GM21619 (cell line): ENCODE measurements at regions not wholly inside any gene's neighbourhood (a gene's known extent, or its start where the extent isn't known, plus 50 kb on each side); places are given as distances from the start of the nearest gene placed in this dataset.

Experiments used
- ATAC-seq: cut with Tn5 transposase; IDR thresholded peaks from one replicate; pipeline ENCODE4 v1.9.1; 2021; ENCODE audit not compliant: unreplicated experiment

DNA sequence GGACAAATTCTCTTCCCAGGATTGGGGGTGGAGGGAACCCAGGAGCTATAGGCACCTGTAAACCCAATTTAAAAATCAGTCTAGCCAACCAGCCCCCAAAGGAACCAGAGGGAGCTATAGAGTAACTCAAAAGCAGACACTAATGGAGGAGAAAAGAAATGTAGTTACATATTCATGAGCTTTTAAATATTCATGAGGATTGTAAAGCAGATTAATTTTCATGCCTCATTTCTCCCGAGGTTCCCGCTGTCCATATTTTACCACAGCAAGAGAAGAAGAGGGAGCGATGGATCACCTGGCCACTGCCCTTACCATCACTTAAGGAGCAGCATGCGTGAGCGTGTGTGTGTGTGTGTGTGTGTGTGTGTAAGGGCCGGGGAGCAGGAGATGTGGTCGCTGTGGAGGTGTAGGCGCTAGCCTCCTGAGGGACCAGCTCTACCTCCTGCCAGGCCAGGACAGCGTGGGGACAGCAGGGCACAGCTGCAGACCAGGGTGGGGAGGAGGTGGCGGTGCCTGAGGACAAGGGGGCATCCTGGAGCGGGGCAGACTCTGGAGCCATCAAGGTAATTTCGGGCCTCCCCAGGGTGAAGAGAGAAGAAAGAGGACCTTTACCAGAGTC is 100.7 kb upstream of the THY1 start:
- no peak for ATAC-seq

DNA sequence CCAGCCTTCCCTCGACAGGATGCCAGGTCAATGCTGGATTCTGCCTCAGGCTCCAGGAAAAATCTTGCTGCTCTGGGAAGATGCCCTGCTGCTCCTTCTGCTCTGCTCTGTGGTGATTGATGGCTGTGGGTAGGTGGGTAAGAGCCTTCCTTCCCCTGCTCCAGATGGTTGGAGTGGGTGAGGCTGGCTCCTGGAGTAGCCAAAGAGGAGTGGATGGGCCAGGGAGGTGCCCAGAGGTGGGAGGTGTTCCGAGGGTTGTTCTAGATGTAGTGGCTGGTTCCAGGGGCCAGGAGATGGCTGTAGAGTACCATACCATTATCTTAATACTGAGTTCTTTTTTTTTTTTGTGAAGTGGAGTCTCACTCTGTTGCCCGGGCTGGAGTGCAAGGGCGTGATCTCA is 99.6 kb upstream of the THY1 start:
- ATAC-seq = no peak

DNA sequence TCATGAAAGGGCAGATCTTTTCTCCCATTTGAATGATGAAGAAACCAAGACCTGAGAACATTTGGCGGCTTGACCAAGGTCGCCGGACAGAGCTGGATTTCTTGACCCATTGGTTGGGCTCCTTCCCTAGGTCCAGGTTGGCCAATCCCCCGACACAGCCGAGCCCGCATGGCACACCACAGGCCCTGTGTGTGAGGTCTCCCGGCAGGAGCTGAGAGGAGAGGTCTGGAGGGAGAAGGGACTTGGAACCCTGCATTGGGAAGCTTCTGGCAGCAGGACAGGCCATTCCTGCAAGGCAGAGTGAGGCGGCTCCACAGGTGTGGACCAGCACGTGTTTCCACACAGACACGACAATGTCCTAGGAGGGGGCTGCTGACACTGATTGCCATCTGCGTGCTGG is 98.6 kb upstream of the THY1 start:
- ATAC-seq = no peak

DNA sequence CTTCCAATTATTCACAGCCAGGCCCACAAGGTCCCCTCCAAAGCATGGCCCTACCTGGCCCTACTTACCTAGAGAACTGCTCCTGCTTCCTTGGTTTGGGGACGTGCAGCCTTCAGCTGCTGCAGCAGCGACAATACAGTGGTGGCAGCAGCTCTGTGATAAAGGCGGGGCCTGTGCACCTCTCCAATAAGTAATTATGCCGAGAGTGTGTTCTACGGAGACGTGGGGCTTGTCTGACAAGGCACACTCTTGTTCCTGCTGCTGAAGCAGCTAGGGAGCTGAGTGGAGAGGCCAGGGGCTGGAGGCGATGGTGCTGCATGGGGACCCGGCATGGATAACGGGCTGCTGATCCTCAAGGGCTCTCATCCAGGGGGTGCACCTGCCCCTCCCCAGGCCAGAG is 98.0 kb upstream of the THY1 start:
- ATAC-seq = no peak

DNA sequence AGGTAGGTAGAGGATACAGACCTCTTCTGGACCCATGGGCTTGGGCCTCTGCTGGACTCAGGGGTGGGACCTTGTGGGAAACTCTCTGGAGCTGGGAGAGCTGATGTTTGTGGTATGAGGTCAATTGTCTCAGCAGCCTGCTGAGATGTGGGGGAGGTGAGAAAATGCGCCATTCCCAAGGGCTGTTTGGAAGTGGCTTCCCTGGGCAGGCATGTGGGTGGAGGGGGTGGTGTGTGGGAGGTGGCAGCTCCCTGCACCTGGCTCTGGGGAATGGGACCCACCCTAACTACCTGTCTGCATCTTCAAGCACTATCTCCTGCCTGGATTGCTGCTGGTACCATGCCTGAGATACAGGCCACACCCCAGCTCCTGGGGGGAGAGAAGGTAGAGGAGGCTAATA is 97.4 kb upstream of the THY1 start:
- ATAC-seq = no peak

DNA sequence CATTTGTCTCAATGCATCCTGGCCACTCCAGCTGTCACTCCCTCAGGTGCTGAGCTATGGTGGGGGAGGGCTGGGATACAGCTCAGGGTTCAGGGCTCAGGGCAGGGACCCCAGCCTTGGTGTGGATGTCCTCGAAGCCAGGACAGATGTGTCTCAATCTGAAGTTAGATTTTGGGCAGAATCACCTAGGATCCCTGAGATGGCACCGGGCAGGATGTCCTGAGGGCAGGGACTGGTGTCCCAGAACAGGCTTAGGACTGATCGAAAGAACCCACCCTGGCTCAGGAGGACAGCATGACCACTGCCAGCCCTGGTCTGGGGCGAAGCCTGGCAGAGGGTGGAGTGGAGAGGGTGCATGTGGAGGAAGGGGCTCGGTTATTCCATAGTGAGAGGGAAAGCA is 96.8 kb upstream of the THY1 start:
- no peak for ATAC-seq

DNA sequence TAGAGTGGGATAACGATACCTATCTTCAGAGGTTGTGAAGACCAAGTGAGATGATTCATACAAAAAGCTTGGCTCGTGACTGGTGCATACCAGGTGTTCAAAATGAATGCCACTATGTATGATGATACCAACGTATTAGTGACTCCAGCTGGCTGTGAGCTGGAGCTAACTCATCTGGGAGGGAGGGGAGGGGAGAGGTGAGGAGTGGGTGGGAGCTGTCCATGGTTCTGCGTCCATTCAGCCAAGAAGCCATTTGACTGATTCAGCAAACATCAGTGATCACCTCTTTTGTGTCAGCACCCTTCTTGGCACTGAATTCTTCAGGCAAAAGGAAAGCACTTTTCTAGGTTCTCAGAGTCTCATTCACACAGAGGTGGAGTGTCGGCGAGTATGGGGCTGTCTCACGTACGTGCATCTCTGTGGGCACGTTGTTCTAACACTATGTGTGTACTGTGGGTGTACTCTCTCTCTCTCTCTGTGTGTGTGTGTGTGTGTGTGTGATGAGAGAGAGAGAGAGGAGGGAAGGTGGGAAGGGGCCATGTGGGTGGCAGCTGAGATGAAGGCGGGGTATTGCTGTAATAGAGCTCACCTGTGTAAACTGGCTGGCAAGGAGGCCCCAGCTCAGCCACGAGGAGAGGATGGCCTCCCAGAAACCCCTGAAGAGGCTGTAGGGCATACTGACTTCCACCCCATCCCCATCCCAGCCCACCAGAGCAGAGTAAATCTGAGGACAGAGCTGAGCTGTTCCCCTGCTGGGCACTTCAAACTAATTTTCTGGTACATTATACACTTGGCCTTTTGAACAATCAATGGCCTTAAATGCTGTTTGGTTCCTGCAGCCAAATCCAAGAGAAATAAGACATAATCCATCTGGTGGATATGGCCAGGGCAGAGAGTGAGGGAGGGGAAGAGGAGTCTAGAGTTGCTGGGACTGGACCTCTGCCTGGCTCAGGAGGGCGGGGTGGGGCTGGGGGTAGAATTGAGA is 96.1 kb upstream of the THY1 start:
- ATAC-seq = no peak

DNA sequence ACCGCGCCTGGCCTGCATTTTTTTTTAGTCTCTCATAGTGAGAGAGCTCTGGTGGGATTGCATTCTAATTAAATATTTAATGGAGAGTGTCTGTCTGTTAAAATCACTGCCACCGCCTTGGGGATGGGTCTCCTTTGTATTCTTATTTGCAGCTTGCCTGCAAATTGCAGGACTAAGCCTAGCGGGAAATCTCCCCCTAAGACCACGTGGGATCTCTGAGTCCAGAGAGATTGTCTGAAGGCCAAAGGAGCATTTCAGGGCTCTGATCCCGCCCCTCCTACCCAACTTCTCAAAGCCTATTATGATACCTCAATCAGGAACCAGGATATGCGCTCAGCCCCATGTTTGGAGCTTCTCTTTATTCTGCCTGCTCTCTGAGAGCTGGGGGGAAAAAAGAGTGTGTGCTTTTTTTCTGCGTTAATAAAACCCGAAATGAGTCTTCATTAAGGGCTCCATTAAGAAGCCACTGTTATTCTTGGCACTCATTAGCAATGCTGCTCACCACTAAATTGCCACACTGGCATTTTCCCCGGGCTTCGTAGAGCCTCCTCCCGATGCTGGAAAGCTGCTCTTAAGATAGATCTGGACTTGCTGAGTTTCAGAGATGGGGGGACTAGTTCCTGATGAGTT is 92.9 kb upstream of the THY1 start:
- ATAC-seq = no peak

DNA sequence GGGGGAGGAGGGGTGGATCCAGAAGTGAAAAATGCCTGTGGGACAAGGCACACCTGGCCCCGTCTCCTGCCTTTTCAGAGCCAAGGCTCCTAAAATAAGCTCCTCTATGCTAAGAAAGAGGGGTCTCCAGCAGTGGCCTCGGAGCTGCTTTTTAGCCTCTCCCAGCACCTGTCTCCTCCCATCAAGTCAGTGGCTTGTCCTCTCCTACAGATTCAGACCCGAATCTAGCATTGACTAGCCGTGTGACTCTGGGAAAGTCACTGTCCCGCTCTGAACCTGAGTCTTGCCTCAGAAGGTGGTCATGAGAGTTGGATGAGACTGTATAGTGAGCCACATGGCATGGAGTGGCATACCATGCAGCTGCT is 90.8 kb upstream of the THY1 start:
- ATAC-seq = no peak

DNA sequence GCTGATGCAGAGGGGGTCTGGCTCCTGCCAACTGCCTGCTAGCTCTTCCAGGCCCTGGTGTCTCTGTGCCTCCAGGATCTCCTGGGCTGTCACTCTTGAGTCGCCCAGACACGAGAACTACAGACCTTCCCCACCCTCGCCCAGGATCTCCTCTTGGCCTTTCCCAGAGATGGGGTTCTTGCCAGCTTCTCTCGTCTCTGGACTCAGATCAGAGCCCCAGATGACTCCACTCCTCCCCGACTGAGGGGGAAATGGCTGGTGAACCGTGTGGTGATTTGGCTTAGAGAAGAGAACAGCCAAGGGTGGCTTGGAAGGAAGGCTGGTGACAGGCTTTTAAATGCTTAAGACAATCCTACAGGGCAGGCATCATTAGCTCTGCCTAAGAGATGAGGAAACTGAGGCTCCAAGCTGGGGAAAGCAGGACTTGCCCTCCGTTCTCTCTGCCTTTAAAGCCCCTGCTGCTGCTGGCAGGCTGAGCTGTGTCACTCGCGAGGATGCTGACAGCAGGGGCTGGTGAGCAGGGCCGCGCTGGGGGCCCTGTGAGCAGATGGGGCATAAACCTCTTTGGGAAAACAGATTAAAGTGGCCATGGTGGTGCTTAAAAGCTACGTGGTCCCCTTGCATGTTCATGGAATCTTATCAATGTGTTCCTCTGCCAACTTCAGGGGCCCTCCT is 90.3 kb upstream of the THY1 start:
- ATAC-seq = no peak

DNA sequence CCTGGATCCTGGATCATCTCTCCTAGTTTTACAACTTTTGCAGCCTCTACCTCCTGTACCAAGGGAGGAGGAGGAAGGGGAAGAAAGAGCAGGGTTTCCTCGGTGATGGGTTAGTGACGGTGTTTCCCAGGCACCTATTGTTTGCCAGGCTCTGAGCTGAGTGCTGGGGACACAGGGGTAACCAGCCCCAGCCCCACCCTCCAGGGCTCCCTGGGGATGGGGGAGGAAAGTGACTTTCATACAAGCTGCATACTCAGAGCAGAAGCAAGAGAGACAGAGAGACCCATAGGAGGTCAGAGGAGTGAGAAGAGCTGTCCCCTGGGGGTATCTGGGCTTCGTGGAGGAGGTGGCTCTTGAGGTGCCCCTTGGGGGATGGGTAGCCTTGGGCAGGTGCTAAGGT is 89.4 kb upstream of the THY1 start:
- ATAC-seq = peak; percentile 62

DNA sequence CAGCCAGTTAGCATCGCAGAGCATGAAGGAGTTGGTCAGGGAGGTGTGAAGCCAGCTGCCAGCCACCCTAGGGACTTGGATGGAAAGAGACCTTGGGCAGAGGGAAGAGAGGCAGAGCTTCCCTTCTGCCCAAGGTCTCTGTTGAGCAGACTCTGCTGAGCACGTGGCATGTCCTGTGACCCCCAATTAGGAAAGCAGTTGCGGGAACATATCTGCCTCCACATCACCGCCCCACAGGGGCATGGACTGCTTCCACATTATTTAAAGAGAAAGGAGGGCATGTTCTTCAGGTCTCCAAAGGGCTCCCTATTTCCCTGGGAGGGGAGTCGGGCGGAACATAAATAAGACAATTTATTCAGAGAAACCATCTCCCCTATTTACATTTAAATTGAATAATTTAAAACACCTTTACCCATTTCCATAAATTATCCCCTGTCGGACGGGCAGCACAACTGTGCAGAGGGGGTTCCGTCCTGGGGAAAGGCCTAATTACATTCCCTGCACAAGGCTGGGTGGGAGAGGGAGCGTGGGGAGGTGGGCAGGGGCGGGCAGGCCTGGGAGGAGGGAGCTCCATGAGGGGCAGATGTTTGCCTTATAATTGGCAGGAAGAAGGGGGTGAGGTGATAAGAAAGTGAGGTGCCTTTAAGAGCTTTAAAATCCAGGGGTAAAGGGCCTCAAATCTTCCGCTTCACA is 88.8 kb upstream of the THY1 start:
- ATAC-seq = no peak

DNA sequence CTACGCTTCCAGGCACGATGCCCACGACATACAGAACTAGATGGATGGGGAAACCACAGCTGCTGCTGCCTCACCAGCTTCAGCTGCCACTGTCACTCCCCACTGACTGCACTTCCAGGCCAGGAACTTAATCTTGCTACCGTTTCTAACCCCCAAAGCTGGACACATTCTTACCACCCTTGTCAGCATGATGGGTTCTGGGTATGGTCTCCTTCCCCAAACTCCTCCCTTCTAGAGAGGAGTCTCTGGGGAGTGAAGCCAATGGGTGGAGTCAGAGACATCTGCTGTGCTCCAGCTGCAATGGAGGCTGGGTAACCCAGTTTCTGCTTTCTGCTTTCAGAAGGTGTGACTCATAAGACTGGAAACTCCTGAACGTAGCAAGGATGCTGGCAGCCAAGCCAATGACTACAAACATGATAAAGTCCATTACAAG is 87.0 kb upstream of the THY1 start:
- ATAC-seq = peak; percentile 85

DNA sequence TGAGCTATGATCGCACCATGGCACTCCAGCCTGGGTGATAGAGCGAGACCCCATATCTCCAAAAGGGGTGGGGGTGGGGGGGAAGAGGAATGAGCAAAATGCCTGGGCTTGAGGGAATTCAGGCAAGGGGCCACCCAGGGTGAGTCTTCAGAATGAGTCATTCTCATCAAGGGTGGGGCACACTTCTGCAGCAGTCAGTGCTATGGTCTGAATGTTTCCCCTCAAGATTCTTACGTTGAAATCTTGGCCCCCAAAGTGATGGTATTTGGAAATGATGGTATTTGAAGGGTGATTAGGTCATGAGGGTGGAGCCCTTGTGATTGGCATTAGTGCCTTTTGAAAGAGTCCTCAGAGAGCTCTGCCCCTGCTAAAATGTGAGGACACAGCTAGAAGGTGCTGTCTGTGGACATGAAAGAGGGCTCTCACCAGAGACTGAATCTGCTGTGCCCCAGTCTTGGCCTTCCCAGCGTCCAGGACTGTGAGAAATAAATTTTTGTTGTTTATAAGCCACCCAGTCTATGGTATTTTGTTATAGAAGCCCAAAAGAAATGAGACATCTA is 86.4 kb upstream of the THY1 start:
- no peak for ATAC-seq

DNA sequence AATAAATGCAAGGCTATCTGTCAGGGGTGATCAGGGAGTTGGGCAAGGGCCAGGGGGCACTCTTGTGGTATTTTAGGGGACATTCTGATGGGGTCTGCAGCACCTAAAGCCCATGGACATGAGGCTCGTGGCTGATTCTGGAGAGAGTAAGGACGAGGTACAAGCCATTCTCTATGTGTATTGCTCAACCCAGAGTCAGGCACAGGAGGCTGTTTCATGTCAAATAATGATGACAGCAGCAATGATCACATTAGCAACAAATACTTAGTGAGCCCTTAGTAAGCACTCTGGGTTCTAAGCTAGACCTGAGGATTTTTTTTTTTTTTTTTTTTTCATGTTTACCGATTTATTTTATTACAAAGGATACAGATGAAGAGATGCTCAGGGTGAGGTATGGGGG is 83.5 kb upstream of the THY1 start:
- no peak for ATAC-seq

DNA sequence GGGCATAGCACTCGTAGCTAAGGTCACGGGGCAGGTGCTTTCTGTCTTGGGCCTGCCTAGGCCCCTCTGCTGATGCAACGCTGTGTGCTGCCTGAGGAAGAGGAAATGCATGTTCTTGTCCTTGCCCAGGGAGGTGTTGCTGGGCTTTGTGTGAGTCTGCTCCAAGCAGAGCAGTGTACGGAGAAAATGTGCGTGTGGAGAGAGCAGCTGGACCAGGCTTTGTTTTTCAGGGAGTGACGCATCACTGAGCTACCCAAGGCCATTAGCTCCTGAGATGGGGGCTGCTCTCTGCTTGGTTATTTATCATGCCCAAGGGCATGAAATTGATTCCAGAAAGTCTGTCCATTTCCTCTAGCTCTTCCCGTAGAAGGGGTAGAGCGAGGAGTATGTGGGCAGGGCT is 82.9 kb upstream of the THY1 start:
- ATAC-seq = no peak

DNA sequence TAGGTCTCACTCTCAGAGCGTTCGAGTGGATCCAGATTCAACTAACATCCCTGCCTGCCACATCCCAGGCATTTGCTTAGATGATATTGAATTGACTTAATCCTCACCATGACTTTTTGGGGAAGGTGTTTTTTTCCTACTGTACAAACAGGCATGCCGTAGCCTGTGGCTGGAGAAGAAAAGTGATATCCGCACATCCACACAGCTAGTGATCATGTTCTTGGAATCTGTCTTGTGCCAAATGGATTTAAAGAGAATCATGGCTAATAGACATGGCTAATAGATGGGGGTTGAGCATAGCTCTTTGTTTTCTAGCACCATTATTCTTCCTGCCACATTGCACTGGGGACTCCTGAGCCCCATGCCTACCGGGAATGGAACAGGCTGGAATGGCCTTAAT is 82.1 kb upstream of the THY1 start:
- no peak for ATAC-seq

DNA sequence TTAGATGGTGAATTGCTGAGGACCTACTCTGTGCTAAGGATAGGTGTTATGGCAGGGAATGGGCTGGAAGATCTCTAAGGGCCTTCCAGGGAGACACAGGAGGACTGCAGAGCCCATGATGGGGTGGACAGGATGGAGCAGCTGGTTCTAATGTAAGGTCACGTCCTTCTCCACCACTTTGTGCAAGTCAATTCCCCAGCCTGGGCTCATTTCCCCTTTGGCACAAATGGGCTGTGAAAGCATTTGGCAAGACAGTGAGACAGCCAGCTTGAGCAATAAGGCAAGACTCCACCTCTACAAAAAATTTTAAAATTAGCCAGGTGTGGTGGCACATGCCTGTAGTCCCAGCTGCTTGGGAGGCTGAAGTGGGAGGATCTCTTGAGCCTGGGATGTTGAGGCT is 81.4 kb upstream of the THY1 start:
- ATAC-seq = no peak

DNA sequence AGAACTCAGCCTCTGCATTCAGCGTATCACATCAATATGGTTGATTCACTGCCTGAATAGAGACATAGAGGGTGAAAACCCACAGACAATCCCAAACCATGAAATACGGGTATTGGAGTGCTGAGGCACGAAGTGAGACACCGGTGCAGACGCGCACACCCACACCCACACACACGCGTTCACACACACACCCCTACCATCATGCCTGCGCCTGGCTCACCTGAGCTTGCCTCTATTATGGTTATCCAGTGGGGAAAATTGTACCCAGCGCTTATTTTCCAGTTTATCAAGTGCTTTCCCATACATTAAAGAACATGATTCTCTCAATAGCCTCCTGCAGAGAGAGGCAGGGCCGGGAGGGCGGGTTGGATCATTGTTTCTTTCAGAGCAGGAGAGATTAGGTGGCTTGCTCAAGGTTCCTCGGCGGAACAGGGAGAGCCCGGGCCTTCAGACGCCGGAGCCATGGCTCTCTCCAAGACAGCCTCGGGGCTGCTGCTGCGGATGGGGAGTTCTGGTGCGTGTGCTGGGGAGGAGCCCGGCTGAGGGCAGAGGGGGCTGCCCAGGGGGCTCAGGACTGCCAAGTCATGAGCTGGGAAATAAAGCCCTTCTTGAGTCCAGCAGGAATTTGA is 78.9 kb upstream of the THY1 start:
- ATAC-seq = no peak

DNA sequence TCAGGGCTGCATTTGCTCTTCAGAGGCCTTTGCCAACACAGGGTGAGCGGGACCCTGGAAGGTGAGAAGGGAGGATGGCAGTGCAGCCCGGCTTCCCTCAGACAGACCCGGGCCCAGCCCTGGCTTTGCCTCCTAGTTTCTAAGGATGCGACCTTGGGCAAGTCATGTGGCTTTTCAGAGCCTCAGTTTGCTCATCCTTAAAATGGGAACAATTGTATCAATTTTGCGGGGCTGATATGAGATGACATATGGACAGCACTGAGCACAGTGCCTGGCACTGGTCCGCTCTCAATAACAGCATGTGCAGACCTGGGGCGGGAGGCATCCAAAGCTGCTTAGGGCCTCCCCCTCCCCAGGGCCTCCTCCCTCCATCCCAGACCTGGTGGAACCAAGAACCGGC is 74.7 kb upstream of the THY1 start:
- ATAC-seq = no peak
